Mesothelial cell of epicardium (in vitro differentiated cells): ENCODE measurements at regions not wholly inside any gene's neighbourhood (a gene's known extent, or its start where the extent isn't known, plus 50 kb on each side); places are given as distances from the start of the nearest gene placed in this dataset.

Experiments
- DNase-seq, 2 experiments: peaks; one replicate each; pipeline ENCODE4 v3.0.0; 2021; ENCODE audit warnings: low spot score in 2 of 2; ENCODE audit not compliant: unreplicated experiment in 2 of 2
- H3K27ac Mint-ChIP-seq: 2 replicates; pipeline ENCODE4 v1.8.0; 2021; ENCODE audit warnings: mixed read lengths
- H3K27me3 Mint-ChIP-seq: 2 replicates; pipeline ENCODE4 v1.8.0; 2021; ENCODE audit warnings: low read depth, mixed read lengths
- H3K36me3 Mint-ChIP-seq: 2 replicates; pipeline ENCODE4 v1.8.0; 2021; ENCODE audit warnings: mixed read lengths
- H3K4me1 Mint-ChIP-seq: 2 replicates; pipeline ENCODE4 v1.8.0; 2021; ENCODE audit warnings: mixed read lengths
- H3K4me3 Mint-ChIP-seq: 2 replicates; pipeline ENCODE4 v1.8.0; 2021; ENCODE audit warnings: mild to moderate bottlenecking, moderate library complexity, mixed read lengths
- H3K9me3 Mint-ChIP-seq: 2 replicates; pipeline ENCODE4 v1.8.0; 2021; ENCODE audit warnings: mixed read lengths
- CTCF ChIP-seq: fragments of 200-600 bp; sonication (generic); IDR thresholded peaks from one replicate; pipeline ENCODE4 v1.5.0; 2021; ENCODE audit warnings: antibody characterized with exemption; ENCODE audit not compliant: unreplicated experiment

- Mint-ChIP-seq H3K36me3 (peaks cover 2% of the 10 kb centered on the region), H3K9me3 (peaks cover 7% of the 10 kb centered on the region), H3K27me3 (no peaks in the 10 kb centered on the region), H3K4me3 (no peak overlapping the region), H3K4me1 (peaks cover 54% of the 10 kb centered on the region), H3K27ac (no peak overlapping the region)
- no peak for DNase-seq
- TF ChIP-seq CTCF = no peak
These were observed 215.1 kb downstream of the C9orf50 start for GRCh38 chr9:129405827-129406213.

- Mint-ChIP-seq H3K27ac (no peak overlapping the region), H3K27me3 (no peaks in the 10 kb centered on the region), H3K9me3 (peaks cover 1% of the 10 kb centered on the region), H3K4me1 (peaks cover 54% of the 10 kb centered on the region), H3K4me3 (no peak overlapping the region), H3K36me3 (no peaks in the 10 kb centered on the region)
- TF ChIP-seq CTCF = no peak
- no peak for DNase-seq
These were observed 215.6 kb downstream of the C9orf50 start for GRCh38 chr9:129405089-129405826.

GRCh38 chr9:129404621-129405020 is 216.3 kb downstream of the C9orf50 start:
- Mint-ChIP-seq H3K4me1 (peaks cover 55% of the 10 kb centered on the region), H3K36me3 (no peaks in the 10 kb centered on the region), H3K4me3 (no peak overlapping the region), H3K27me3 (no peaks in the 10 kb centered on the region), H3K9me3 (no peaks in the 10 kb centered on the region), H3K27ac (no peak overlapping the region)
- DNase-seq = no peak
- TF ChIP-seq CTCF = no peak

- H3K27ac Mint-ChIP-seq = peak overlapping the region; percentile 80
- H3K36me3 Mint-ChIP-seq = no peaks in the 10 kb centered on the region
- peak overlapping the region; percentile 4 for H3K4me3 Mint-ChIP-seq
- TF ChIP-seq CTCF = no peak
- DNase-seq = no peak
- H3K9me3 Mint-ChIP-seq = no peaks in the 10 kb centered on the region
- H3K4me1 Mint-ChIP-seq = peaks cover 58% of the 10 kb centered on the region
- no peaks in the 10 kb centered on the region for H3K27me3 Mint-ChIP-seq
These were observed 216.9 kb downstream of the C9orf50 start for GRCh38 chr9:129403779-129404620.

GRCh38 chr9:129402931-129403778 is 217.7 kb downstream of the C9orf50 start:
- no peak for TF ChIP-seq CTCF
- H3K4me1 Mint-ChIP-seq = peaks cover 55% of the 10 kb centered on the region
- peak overlapping the region; percentile 4 for H3K4me3 Mint-ChIP-seq
- H3K27me3 Mint-ChIP-seq = no peaks in the 10 kb centered on the region
- H3K9me3 Mint-ChIP-seq = no peaks in the 10 kb centered on the region
- no peak for DNase-seq
- H3K36me3 Mint-ChIP-seq = no peaks in the 10 kb centered on the region
- peak overlapping the region; percentile 84 for H3K27ac Mint-ChIP-seq
